ENCODE measurements at regions not wholly inside any gene's neighbourhood (a gene's known extent, or its start where the extent isn't known, plus 50 kb on each side); places are given as distances from the start of the nearest gene placed in this dataset.
A peak's percentile ranks its signal among the peaks of the same experiment; 100 is the strongest.

DNA sequence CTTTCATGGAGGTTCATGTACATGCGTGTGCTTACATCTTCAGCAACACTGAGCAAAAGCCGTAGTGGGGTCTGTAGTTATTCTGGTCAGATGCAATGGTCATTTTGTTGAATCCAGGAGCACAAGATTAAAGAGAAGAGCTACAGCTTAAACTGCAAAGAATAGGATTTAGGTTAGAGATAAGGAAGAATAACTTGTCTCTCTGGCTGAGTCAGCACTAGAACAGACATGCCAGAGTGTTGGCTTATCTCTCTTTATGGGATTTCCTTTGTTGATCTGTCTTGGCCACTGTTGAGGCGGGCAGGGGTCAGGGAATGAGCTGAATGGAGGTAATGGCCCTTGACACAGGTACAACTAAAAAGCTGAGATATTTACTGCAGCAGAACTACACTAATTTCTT lies 473.5 kb downstream of the CCSER2 start:
- no peak for TF ChIP-seq CTCF (IDR thresholded peaks at IDR 0.05; ENCODE audit: insufficient read depth in 1 of 2, low read depth in 1 of 2, low read length in 1 of 2, severe bottlenecking in 1 of 2, unreplicated experiment in 1 of 2)
- H3K4me1 Mint-ChIP-seq (ENCODE audit: low read depth, unreplicated experiment) = peaks cover 15% of the 10 kb centered on the region
- no peak overlapping the region for H3K4me3 Mint-ChIP-seq (ENCODE audit: unreplicated experiment)
- ChIA-PET POLR2A (no interaction called here), CTCF (no interaction called here)
- BruUV-seq (replicated peaks) = no TSS peak
- DNase-seq = peak in 1 of 2 experiments; percentile 30
- H3K9me3 Mint-ChIP-seq (ENCODE audit: unreplicated experiment) = peaks cover 9% of the 10 kb centered on the region
- Histone ChIP-seq H3K4me3 (ENCODE audit: low read depth, low read length) (no peak overlapping the region), H3K36me3 (ENCODE audit: control insufficient read depth, insufficient read depth, low read length) (no peaks in the 10 kb centered on the region), H3K4me1 (peaks cover 11% of the 10 kb centered on the region), H3K9me3 (no peaks in the 10 kb centered on the region), H3K27me3 (replicated peaks; ENCODE audit: control insufficient read depth, insufficient read depth, low read length) (no peaks in the 10 kb centered on the region; the same call in 1 of the 2 replicates)
- peaks cover 8% of the 10 kb centered on the region for H3K27me3 Mint-ChIP-seq (ENCODE audit: insufficient read depth, unreplicated experiment)
- H3K27ac Mint-ChIP-seq (ENCODE audit: unreplicated experiment) = no peak overlapping the region
- intact Hi-C loops (cut with micrococcal nuclease; ENCODE audit: unreplicated experiment) = no loop called here
- H3K36me3 Mint-ChIP-seq (ENCODE audit: insufficient read depth, unreplicated experiment) = no peaks in the 10 kb centered on the region

GRCh38 chr10:84805149-84805548 lies 476.8 kb downstream of the CCSER2 start:
- Histone ChIP-seq H3K4me1 (peaks cover 11% of the 10 kb centered on the region), H3K4me3 (ENCODE audit: low read depth, low read length) (no peak overlapping the region), H3K27me3 (replicated peaks; ENCODE audit: control insufficient read depth, insufficient read depth, low read length) (no peaks in the 10 kb centered on the region), H3K9me3 (no peaks in the 10 kb centered on the region), H3K36me3 (ENCODE audit: control insufficient read depth, insufficient read depth, low read length) (no peaks in the 10 kb centered on the region)
- no peaks in the 10 kb centered on the region for H3K36me3 Mint-ChIP-seq (ENCODE audit: insufficient read depth, unreplicated experiment)
- no TSS peak for BruUV-seq (replicated peaks)
- DNase-seq = no peak
- peaks cover 3% of the 10 kb centered on the region for H3K27me3 Mint-ChIP-seq (ENCODE audit: insufficient read depth, unreplicated experiment)
- ChIA-PET POLR2A (no interaction called here), CTCF (no interaction called here)
- no peak overlapping the region for H3K27ac Mint-ChIP-seq (ENCODE audit: unreplicated experiment)
- H3K9me3 Mint-ChIP-seq (ENCODE audit: unreplicated experiment) = peaks cover 9% of the 10 kb centered on the region
- H3K4me3 Mint-ChIP-seq (ENCODE audit: unreplicated experiment) = no peak overlapping the region
- intact Hi-C loops (cut with micrococcal nuclease; ENCODE audit: unreplicated experiment) = no loop called here
- peaks cover 15% of the 10 kb centered on the region for H3K4me1 Mint-ChIP-seq (ENCODE audit: low read depth, unreplicated experiment)
- TF ChIP-seq CTCF (IDR thresholded peaks at IDR 0.05; ENCODE audit: insufficient read depth in 1 of 2, low read depth in 1 of 2, low read length in 1 of 2, severe bottlenecking in 1 of 2, unreplicated experiment in 1 of 2) = no peak

DNA sequence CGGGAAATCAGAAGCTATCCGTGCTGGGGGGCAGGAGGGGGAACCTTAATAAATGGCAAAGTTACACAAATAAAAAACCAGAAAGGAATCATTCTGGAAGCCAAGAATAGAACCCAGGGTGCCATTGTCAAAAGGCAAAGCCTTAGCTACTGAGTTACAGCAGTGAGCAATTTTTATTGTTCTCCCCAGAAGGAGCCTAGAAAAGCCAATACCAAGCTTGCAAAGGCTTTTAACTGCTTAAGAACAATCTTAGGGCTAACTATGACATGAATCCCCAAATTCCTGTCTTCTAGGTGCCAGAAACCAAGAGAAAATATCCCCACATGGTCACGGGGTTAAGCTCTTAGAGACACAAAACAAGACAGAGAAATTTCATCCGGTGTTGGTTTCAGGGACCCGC lies 482.7 kb downstream of the CCSER2 start:
- Histone ChIP-seq H3K9me3 (no peaks in the 10 kb centered on the region), H3K27me3 (replicated peaks; ENCODE audit: control insufficient read depth, insufficient read depth, low read length) (no peaks in the 10 kb centered on the region), H3K4me1 (no peaks in the 10 kb centered on the region), H3K36me3 (ENCODE audit: control insufficient read depth, insufficient read depth, low read length) (no peaks in the 10 kb centered on the region), H3K4me3 (ENCODE audit: low read depth, low read length) (no peak overlapping the region)
- POLR2A ChIA-PET = interaction anchor here (0.6 kb wide), 1 partner anchor 22 kb away, joined by 3 read pairs; no protein-coding TSS in a partner anchor
- intact Hi-C loops (cut with micrococcal nuclease; ENCODE audit: unreplicated experiment) = no loop called here
- no peak for DNase-seq
- H3K9me3 Mint-ChIP-seq (ENCODE audit: unreplicated experiment) = no peaks in the 10 kb centered on the region
- no peaks in the 10 kb centered on the region for H3K27me3 Mint-ChIP-seq (ENCODE audit: insufficient read depth, unreplicated experiment)
- CTCF ChIA-PET = no interaction called here
- no peaks in the 10 kb centered on the region for H3K36me3 Mint-ChIP-seq (ENCODE audit: insufficient read depth, unreplicated experiment)
- H3K27ac Mint-ChIP-seq (ENCODE audit: unreplicated experiment) = no peak overlapping the region
- no peak overlapping the region for H3K4me3 Mint-ChIP-seq (ENCODE audit: unreplicated experiment)
- no TSS peak for BruUV-seq (replicated peaks)
- no peaks in the 10 kb centered on the region for H3K4me1 Mint-ChIP-seq (ENCODE audit: low read depth, unreplicated experiment)
- no peak for TF ChIP-seq CTCF (IDR thresholded peaks at IDR 0.05; ENCODE audit: insufficient read depth in 1 of 2, low read depth in 1 of 2, low read length in 1 of 2, severe bottlenecking in 1 of 2, unreplicated experiment in 1 of 2)

All from Caco-2 (cell line).